DOHH2 (cell line): ENCODE measurements at regions not wholly inside any gene's neighbourhood (a gene's known extent, or its start where the extent isn't known, plus 50 kb on each side); places are given as distances from the start of the nearest gene placed in this dataset.

Experiments
- CTCF ChIP-seq: fragments of 200-600 bp; sonication (generic); IDR thresholded peaks from one replicate; pipeline ENCODE4 v1.5.1; 2014; ENCODE audit warnings: antibody characterized with exemption, mild to moderate bottlenecking, low read depth, low read length; ENCODE audit not compliant: poor library complexity, severe bottlenecking
- EZH2phosphoT487 ChIP-seq: fragments of 200-600 bp; sonication (generic); IDR thresholded peaks from 2 replicates; pipeline ENCODE4 v1.6.1; 2017; ENCODE audit warnings: borderline replicate concordance, mild to moderate bottlenecking, antibody characterized with exemption, low read length, moderate library complexity, mixed read lengths

GRCh38 chr13:60311527-60311926 is 85.5 kb upstream of the TDRD3 start:
- TF ChIP-seq CTCF (no peak), EZH2phosphoT487 (no peak)
